MCF 10A (cell line): ENCODE measurements at regions not wholly inside any gene's neighbourhood (a gene's known extent, or its start where the extent isn't known, plus 50 kb on each side); places are given as distances from the start of the nearest gene placed in this dataset.

Source experiments
- BruUV-seq: library from RNA; stranded (reverse); fragments of 400-500 nt; replicated peaks from 2 replicates; lab custom pipeline; 2021; lab: Mats Ljungman, UMichigan
- CTCF ChIA-PET: fragments of 300-600 bp; sonication (Branson Sonifier 250); formaldehyde crosslinking; extraction: SDS; loops from one replicate; lab custom pipeline; 2021; ENCODE audit warnings: antibody characterized with exemption, inconsistent platforms; lab: Yijun Ruan, JAX
- POLR2A ChIA-PET: fragments of 300-600, 350-650 bp; sonication (Branson Sonifier 250); formaldehyde crosslinking; extraction: SDS; loops from one replicate; lab custom pipeline; 2020; ENCODE audit warnings: antibody characterized with exemption, inconsistent platforms; lab: Yijun Ruan, JAX
- DNase-seq: peaks from one replicate; pipeline ENCODE4 v3.0.0-alpha.2; 2018; ENCODE audit not compliant: unreplicated experiment
- H3K27ac Mint-ChIP-seq: one replicate; pipeline ENCODE4 v1.8.0; 2022; ENCODE audit warnings: mild to moderate bottlenecking, low read depth, mixed read lengths; ENCODE audit not compliant: unreplicated experiment
- H3K27me3 Mint-ChIP-seq: one replicate; pipeline ENCODE4 v1.8.0; 2022; ENCODE audit warnings: mixed read lengths; ENCODE audit not compliant: insufficient read depth, unreplicated experiment
- H3K36me3 Mint-ChIP-seq: one replicate; pipeline ENCODE4 v1.8.0; 2022; ENCODE audit warnings: mild to moderate bottlenecking, moderate library complexity, mixed read lengths; ENCODE audit not compliant: insufficient read depth, unreplicated experiment
- H3K4me1 Mint-ChIP-seq: one replicate; pipeline ENCODE4 v1.8.0; 2022; ENCODE audit warnings: mixed read lengths; ENCODE audit not compliant: insufficient read depth, unreplicated experiment
- H3K4me3 Mint-ChIP-seq: one replicate; pipeline ENCODE4 v1.8.0; 2022; ENCODE audit warnings: mild to moderate bottlenecking, moderate library complexity, mixed read lengths; ENCODE audit not compliant: unreplicated experiment
- H3K9me3 Mint-ChIP-seq: one replicate; pipeline ENCODE4 v1.8.0; 2022; ENCODE audit warnings: mixed read lengths; ENCODE audit not compliant: unreplicated experiment
- intact Hi-C: fragments of 100-400 bp; cut with micrococcal nuclease; formaldehyde crosslinking; loops from 2 replicates; pipeline ENCODE4 v1.14.1; 2022
- TF ChIP-seq, protein P1 (sequence below): fragments of 200-600 bp; IDR thresholded peaks from one replicate; pipeline ENCODE4 v1.8.0; 2022; ENCODE audit warnings: antibody characterized with exemption, mild to moderate bottlenecking; ENCODE audit not compliant: unreplicated experiment

DNA sequence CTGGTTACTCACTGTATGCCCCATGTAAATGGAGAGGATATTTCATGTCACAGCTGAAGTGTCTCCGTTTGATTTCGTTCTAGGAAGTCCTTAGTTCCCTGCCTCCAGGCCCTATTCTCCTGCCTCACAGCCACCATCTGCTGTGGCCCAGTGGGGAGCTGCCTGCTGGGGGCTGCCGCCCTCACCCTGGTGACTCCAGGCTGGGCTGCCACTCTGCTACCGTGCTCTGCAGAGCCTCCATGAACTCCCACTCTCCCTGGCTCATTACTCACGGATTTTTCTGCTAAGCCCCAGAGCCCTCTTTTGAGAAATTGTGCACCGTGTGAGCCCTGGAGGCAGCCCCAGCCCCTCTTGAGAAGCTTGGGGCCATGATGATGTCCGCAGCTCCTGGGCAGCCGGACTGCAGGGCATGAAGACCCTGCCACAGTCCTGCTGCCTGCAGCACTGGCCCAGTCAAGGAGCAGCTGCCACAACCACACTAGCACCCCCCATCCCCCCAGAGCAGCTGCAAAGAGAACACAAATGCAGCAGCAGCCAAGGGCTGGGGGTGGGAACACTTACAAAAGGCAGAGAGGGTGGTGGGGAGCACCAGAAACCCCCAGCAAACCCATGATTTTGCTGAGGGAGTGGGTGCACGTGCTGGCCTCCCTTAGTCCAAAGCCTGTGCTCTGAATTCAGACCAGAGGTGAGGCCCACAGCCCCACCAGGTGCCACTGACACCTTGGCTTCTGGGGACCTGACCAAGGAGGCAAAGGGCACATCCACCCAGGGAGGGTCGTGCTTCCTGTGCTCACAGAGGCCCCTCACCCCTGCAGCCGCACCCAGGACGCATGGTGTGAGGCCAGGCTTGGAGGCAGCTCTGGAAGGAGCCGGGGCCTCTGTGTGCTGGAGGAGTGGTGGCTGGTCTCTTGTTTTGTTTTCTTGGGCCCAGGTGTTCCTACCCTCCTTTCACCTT lies 270.2 kb upstream of the RAB6C start:
- H3K27me3 Mint-ChIP-seq: no peaks in the 10 kb centered on the region
- H3K4me1 Mint-ChIP-seq: no peaks in the 10 kb centered on the region
- ChIA-PET POLR2A (no interaction called here), CTCF (interaction anchor here (0.5 kb wide), 1 partner anchor 32 kb away, joined by 3 read pairs; no protein-coding TSS in a partner anchor)
- no peak for DNase-seq
- no TSS peak for BruUV-seq
- TF ChIP-seq, protein P1, sequence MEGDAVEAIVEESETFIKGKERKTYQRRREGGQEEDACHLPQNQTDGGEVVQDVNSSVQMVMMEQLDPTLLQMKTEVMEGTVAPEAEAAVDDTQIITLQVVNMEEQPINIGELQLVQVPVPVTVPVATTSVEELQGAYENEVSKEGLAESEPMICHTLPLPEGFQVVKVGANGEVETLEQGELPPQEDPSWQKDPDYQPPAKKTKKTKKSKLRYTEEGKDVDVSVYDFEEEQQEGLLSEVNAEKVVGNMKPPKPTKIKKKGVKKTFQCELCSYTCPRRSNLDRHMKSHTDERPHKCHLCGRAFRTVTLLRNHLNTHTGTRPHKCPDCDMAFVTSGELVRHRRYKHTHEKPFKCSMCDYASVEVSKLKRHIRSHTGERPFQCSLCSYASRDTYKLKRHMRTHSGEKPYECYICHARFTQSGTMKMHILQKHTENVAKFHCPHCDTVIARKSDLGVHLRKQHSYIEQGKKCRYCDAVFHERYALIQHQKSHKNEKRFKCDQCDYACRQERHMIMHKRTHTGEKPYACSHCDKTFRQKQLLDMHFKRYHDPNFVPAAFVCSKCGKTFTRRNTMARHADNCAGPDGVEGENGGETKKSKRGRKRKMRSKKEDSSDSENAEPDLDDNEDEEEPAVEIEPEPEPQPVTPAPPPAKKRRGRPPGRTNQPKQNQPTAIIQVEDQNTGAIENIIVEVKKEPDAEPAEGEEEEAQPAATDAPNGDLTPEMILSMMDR: no peak
- H3K36me3 Mint-ChIP-seq: no peaks in the 10 kb centered on the region
- H3K9me3 Mint-ChIP-seq: peaks cover 9% of the 10 kb centered on the region
- H3K27ac Mint-ChIP-seq: no peak overlapping the region
- no peak overlapping the region for H3K4me3 Mint-ChIP-seq
- intact Hi-C loops: no loop called here

DNA sequence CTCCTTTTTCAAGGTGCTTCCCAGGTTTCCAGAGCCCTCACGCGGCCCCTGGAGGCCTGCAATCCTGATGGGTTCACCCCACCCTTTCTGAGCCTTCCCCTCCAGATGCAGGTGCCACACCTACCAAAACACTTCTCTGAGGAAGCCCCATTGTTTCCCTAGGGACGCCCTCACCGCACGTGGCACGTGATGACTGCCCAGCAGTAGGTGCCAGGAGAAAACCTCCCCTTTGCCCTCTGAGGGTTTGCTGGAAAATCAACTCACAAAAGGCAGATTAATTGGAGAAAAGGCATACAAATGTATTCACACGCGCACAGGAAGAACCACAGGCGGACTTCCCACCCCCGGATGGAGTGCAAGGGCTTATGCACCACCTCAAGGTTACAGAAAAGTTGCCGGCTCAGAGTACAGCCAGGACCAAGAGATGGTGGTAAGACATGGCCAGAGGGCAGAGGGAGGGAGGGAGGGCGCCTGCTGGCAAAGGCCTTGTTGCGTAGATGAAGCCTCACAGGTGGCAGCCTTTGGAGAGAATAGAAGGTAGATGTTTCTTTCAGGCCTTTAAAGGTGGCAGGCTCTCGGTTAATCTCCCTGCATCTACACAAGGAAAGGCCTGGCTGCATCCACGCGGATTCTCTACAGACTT lies 269.4 kb upstream of the RAB6C start:
- ChIA-PET POLR2A (no interaction called here), CTCF (interaction anchor here (0.6 kb wide), 1 partner anchor 91 kb away, joined by 4 read pairs; no protein-coding TSS in a partner anchor)
- intact Hi-C loops: no loop called here
- no peak for DNase-seq
- BruUV-seq: no TSS peak
- H3K4me1 Mint-ChIP-seq: no peaks in the 10 kb centered on the region
- H3K27ac Mint-ChIP-seq: no peak overlapping the region
- peaks cover 9% of the 10 kb centered on the region for H3K9me3 Mint-ChIP-seq
- H3K4me3 Mint-ChIP-seq: no peak overlapping the region
- no peaks in the 10 kb centered on the region for H3K36me3 Mint-ChIP-seq
- TF ChIP-seq, protein P1: no peak
- no peaks in the 10 kb centered on the region for H3K27me3 Mint-ChIP-seq

DNA sequence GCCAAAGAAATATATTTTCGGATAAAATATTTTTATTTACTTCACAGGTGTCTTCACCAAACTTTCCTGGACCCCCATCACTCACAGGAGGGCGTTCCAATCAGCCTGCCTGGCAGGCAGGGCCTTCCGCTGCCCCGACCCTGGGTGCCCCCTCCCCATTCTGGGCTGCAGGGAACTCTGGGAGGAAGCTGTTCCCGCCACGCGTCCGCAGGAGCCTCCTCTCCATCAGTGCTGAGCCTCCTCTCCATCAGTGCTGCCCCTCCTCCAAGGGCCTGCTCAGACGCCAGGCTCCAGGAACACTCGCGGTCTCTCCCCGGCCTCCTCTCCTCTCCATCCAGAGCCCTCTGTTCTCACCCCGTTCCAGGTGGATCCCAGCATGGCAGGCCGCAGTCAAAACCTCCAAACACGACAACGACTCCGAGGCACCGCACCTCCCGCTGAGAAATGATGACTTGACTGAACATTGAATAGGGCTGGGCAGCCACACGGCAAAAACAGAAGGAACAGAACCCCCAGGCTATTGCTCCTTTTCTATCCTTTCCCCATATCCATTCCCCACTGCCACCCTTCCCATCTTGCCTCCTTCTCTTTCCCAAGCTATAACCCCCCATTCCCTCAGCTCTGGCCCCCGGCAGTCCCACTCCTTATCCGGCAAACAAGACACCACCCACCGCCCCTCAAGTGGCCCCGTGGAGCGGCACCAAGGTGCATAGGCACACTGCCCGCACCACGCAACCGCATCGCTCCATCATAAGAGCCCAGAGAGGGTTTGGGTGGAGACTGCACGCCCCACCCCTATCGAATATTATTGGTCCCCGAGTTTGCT lies 268.6 kb upstream of the RAB6C start:
- H3K27me3 Mint-ChIP-seq: no peaks in the 10 kb centered on the region
- CTCF ChIA-PET: interaction anchor here (0.6 kb wide), 1 partner anchor 92 kb away, joined by 4 read pairs; no protein-coding TSS in a partner anchor
- no peaks in the 10 kb centered on the region for H3K36me3 Mint-ChIP-seq
- intact Hi-C loops: no loop called here
- BruUV-seq: no TSS peak
- POLR2A ChIA-PET: no interaction called here
- H3K9me3 Mint-ChIP-seq: peaks cover 9% of the 10 kb centered on the region
- TF ChIP-seq, protein P1: no peak
- no peak for DNase-seq
- no peak overlapping the region for H3K27ac Mint-ChIP-seq
- H3K4me3 Mint-ChIP-seq: no peak overlapping the region
- H3K4me1 Mint-ChIP-seq: no peaks in the 10 kb centered on the region
